AG09319 (cell line): ENCODE measurements at regions not wholly inside any gene's neighbourhood (a gene's known extent, or its start where the extent isn't known, plus 50 kb on each side); places are given as distances from the start of the nearest gene placed in this dataset.

Experiments used
- DNase-seq: peaks from one replicate; pipeline ENCODE4 v3.0.0-alpha.2; 2010; ENCODE audit warnings: low read depth; ENCODE audit errors: extremely low read depth
- CTCF ChIP-seq: IDR thresholded peaks from 2 replicates; pipeline ENCODE4 v1.5.1; 2011; ENCODE audit warnings: low read depth, mild to moderate bottlenecking, inconsistent platforms, low read length, moderate library complexity

DNA sequence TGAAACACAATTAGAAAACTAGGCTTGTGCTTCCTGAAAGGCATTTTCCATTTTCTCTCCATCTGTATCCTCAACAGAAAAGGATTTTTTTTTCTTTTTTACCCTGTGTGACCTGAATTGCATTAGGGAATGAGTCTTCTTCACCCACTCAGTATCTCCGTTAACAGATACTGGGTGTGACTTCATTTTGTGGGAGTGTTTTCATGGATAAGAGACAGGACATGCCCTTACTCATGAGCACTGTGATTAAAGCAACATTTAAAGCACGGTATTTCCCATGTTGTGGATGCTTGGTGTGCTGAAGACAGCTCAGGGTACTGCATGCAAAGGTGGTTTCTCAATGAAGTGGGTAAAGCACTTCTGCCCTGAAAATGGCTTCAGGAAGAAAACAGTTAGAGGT is 1397.3 kb upstream of the TMEM132C start:
- no peak for DNase-seq
- TF ChIP-seq CTCF: no peak

GRCh38 chr12:126873701-126874100 is 1393.3 kb upstream of the TMEM132C start:
- TF ChIP-seq CTCF: no peak
- DNase-seq: no peak

- peak; percentile 4 for DNase-seq
- TF ChIP-seq CTCF: peak; percentile 85
Measured at GRCh38 chr12:126874427-126875026, 1392.4 kb upstream of the TMEM132C start.

- no peak for TF ChIP-seq CTCF
- no peak for DNase-seq
Measured at GRCh38 chr12:126879842-126880241, 1387.1 kb upstream of the TMEM132C start.

- no peak for DNase-seq
- TF ChIP-seq CTCF: no peak
Measured at GRCh38 chr12:126883697-126884096, 1383.3 kb upstream of the TMEM132C start.

DNA sequence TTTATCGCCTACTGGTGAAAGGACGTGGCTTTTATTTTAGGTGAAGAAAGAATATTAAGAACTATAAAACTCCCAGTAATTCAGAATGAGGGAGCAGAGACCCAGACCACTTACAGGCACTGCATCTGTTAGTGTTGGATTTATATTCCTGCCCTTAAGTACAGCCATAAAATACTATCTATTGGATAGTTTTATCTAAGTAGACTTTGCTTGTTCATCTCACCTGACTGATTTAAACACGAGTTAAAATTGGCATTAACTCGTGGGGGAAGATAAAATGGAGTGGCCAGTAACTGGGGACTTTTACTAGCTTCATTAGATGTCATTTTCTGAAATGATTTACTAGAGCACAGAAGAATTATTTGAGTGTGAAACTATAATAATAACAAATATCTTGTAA is 1377.5 kb upstream of the TMEM132C start:
- DNase-seq: no peak
- TF ChIP-seq CTCF: no peak

DNA sequence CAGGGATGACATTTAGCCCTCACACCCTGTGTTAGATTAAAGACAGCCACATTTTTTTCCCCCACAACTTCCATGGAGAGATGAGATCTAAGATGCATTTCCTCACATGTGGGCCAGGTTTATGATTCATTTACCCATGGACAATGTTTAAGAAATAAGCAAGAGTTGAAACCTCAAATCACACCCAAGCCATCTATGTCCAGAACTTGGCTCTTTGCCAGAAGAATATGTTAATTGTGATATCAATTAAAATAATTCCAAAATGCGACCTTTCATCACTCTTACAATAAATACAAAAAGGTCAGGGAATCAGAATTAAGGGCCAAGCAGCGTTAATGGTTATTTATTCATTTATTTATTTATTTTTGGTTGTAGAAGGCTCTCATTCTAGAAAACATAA is 1376.9 kb upstream of the TMEM132C start:
- no peak for TF ChIP-seq CTCF
- DNase-seq: no peak
